ENCODE measurements at regions not wholly inside any gene's neighbourhood (a gene's known extent, or its start where the extent isn't known, plus 50 kb on each side); places are given as distances from the start of the nearest gene placed in this dataset.

DNA sequence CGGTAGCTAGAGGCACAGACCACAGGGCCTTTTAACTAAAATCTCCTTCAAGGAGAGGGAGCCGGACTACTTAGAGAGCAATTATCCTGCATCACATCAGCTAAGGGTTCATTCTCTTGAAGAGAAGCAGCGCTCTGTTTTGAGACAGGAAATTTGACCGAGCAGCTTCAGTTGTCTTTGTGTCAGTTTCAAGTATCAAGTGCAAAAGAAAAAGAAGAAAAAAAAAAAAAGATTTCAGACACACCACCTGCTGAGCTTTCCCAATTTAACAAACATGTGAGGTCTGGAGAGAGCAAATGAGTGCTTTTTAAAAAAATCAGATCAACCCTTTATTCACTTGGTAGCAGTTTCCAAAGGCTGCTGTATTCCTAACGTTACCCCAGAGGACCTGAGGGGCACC, 273.5 kb upstream of the POU3F2 start:
- Mint-ChIP-seq H3K9me3 (no peaks in the 10 kb centered on the region), H3K27me3 (peaks cover 39% of the 10 kb centered on the region), H3K4me1 (ENCODE audit: unreplicated experiment) (peaks cover 3% of the 10 kb centered on the region), H3K27ac (no peak overlapping the region), H3K4me3 (no peak overlapping the region), H3K36me3 (no peaks in the 10 kb centered on the region)
- TF ChIP-seq, protein P1, sequence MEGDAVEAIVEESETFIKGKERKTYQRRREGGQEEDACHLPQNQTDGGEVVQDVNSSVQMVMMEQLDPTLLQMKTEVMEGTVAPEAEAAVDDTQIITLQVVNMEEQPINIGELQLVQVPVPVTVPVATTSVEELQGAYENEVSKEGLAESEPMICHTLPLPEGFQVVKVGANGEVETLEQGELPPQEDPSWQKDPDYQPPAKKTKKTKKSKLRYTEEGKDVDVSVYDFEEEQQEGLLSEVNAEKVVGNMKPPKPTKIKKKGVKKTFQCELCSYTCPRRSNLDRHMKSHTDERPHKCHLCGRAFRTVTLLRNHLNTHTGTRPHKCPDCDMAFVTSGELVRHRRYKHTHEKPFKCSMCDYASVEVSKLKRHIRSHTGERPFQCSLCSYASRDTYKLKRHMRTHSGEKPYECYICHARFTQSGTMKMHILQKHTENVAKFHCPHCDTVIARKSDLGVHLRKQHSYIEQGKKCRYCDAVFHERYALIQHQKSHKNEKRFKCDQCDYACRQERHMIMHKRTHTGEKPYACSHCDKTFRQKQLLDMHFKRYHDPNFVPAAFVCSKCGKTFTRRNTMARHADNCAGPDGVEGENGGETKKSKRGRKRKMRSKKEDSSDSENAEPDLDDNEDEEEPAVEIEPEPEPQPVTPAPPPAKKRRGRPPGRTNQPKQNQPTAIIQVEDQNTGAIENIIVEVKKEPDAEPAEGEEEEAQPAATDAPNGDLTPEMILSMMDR (conservative IDR thresholded peaks at IDR 0.05) = no peak
- no peak for DNase-seq (ENCODE audit: extremely low spot score, unreplicated experiment)

- Mint-ChIP-seq H3K27me3 (peaks cover 12% of the 10 kb centered on the region), H3K27ac (no peak overlapping the region), H3K4me3 (no peak overlapping the region), H3K4me1 (ENCODE audit: unreplicated experiment) (no peaks in the 10 kb centered on the region), H3K36me3 (no peaks in the 10 kb centered on the region), H3K9me3 (no peaks in the 10 kb centered on the region)
- TF ChIP-seq, protein P1 (conservative IDR thresholded peaks at IDR 0.05) = no peak
- no peak for DNase-seq (ENCODE audit: extremely low spot score, unreplicated experiment)
Observed at GRCh38 chr6:98566126-98566525, 268.2 kb upstream of the POU3F2 start.

GRCh38 chr6:98572579-98572978, 261.8 kb upstream of the POU3F2 start:
- TF ChIP-seq, protein P1 (conservative IDR thresholded peaks at IDR 0.05) = no peak
- H3K9me3 Mint-ChIP-seq = no peaks in the 10 kb centered on the region
- no peaks in the 10 kb centered on the region for H3K36me3 Mint-ChIP-seq
- no peak overlapping the region for H3K4me3 Mint-ChIP-seq
- H3K4me1 Mint-ChIP-seq (ENCODE audit: unreplicated experiment) = no peaks in the 10 kb centered on the region
- no peak overlapping the region for H3K27ac Mint-ChIP-seq
- H3K27me3 Mint-ChIP-seq = peaks cover 5% of the 10 kb centered on the region
- no peak for DNase-seq (ENCODE audit: extremely low spot score, unreplicated experiment)

DNA sequence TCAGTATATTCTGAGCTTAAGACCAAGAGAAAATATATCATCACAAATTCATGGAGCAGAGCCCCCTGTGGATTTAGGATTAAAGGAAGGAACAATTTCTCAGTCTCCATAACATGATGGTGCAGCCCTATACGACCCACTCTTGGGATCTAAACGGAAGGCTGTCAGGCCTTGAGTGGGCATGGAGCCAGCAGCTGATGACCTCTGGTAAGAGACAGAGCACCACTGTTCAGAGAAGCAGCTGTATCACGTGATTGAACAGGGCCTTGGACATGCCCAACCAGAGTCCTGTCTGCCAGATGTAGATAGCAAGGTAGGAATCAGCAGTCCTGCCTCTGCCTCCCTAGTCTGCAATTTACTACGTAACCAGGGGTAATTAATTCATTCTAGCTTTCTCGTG, 259.4 kb upstream of the POU3F2 start:
- no peak for DNase-seq (ENCODE audit: extremely low spot score, unreplicated experiment)
- Mint-ChIP-seq H3K9me3 (no peaks in the 10 kb centered on the region), H3K27me3 (peaks cover 5% of the 10 kb centered on the region), H3K27ac (no peak overlapping the region), H3K4me3 (no peak overlapping the region), H3K4me1 (ENCODE audit: unreplicated experiment) (no peaks in the 10 kb centered on the region), H3K36me3 (no peaks in the 10 kb centered on the region)
- TF ChIP-seq, protein P1 (conservative IDR thresholded peaks at IDR 0.05) = no peak

- no peak overlapping the region for H3K4me3 Mint-ChIP-seq
- no peaks in the 10 kb centered on the region for H3K4me1 Mint-ChIP-seq (ENCODE audit: unreplicated experiment)
- H3K27ac Mint-ChIP-seq = no peak overlapping the region
- H3K9me3 Mint-ChIP-seq = no peaks in the 10 kb centered on the region
- peaks cover 5% of the 10 kb centered on the region for H3K27me3 Mint-ChIP-seq
- no peak for DNase-seq (ENCODE audit: extremely low spot score, unreplicated experiment)
- TF ChIP-seq, protein P1 (conservative IDR thresholded peaks at IDR 0.05) = no peak
- H3K36me3 Mint-ChIP-seq = no peaks in the 10 kb centered on the region
Observed at GRCh38 chr6:98576791-98577190, 257.6 kb upstream of the POU3F2 start.

DNA sequence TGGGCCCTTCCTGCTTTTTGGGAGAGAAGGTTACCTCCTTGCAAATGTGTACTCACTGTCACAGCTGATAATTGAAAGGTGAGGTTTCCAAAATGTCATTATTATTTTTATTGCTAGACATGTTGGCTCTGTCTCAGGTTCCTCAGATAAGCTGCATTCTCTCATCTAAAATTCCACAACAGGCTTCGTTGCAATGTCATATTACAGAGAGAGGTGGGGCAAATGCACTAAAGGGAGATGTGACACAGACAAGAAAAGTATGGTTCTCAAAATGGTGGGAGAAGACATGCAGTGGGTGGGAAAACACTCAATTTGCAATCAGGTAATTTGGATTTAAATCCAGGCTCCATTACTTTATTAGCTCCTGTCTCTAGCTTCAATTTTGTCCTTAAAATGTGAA, 256.4 kb upstream of the POU3F2 start:
- H3K36me3 Mint-ChIP-seq = no peaks in the 10 kb centered on the region
- TF ChIP-seq, protein P1 (conservative IDR thresholded peaks at IDR 0.05) = no peak
- no peaks in the 10 kb centered on the region for H3K4me1 Mint-ChIP-seq (ENCODE audit: unreplicated experiment)
- no peak overlapping the region for H3K27ac Mint-ChIP-seq
- no peak overlapping the region for H3K4me3 Mint-ChIP-seq
- no peak for DNase-seq (ENCODE audit: extremely low spot score, unreplicated experiment)
- H3K9me3 Mint-ChIP-seq = no peaks in the 10 kb centered on the region
- peaks cover 5% of the 10 kb centered on the region for H3K27me3 Mint-ChIP-seq

Measured in type B pancreatic cell (in vitro differentiated cells).